H1 (cell line): ENCODE measurements at regions not wholly inside any gene's neighbourhood (a gene's known extent, or its start where the extent isn't known, plus 50 kb on each side); places are given as distances from the start of the nearest gene placed in this dataset.

ENCODE experiments used
- CTCF ChIA-PET: fragments of 300-600 bp; sonication (Branson Sonifier 250); formaldehyde crosslinking; loops from one replicate; lab custom pipeline; 2021; ENCODE audit not compliant: partially characterized antibody; lab: Charles Lee
- POLR2A ChIA-PET: fragments of 300-600 bp; sonication (Branson Sonifier 250); formaldehyde crosslinking; loops from one replicate; lab custom pipeline; 2021; ENCODE audit warnings: inconsistent platforms; ENCODE audit not compliant: partially characterized antibody; lab: Charles Lee
- DNase-seq, 2 experiments: peaks; one replicate each; pipeline versions ENCODE4 v3.0.0 to v3.0.0-alpha.2; 2010 to 2022; ENCODE audit warnings: low spot score in 2 of 2, low read depth in 1 of 2, mixed read lengths in 1 of 2
- FAIRE-seq: peaks from 2 replicates; lab custom pipeline; 2011; peaks lifted over from hg19 to GRCh38; lab: Jason Lieb, UNC
- H2AFZ ChIP-seq: 2 replicates; pipeline ENCODE4 v1.8.1; 2012; ENCODE audit warnings: low read length, inconsistent platforms
- H2AK5ac ChIP-seq: 2 replicates; pipeline ENCODE4 v1.6.1; 2013; ENCODE audit warnings: low read depth, low read length
- H2BK120ac ChIP-seq: replicated peaks from 2 replicates; pipeline ENCODE3; 2013; ENCODE audit warnings: low read depth, low read length, inconsistent platforms
- H2BK12ac ChIP-seq: 2 replicates; pipeline ENCODE4 v1.6.1; 2013; ENCODE audit warnings: low read depth, low read length
- H2BK15ac ChIP-seq: 2 replicates; pipeline ENCODE4 v1.6.1; 2013; ENCODE audit warnings: low read length
- H2BK20ac ChIP-seq: 2 replicates; pipeline ENCODE4 v1.6.1; 2013; ENCODE audit warnings: low read length
- H2BK5ac ChIP-seq: 2 replicates; pipeline ENCODE4 v1.6.1; 2013; ENCODE audit warnings: low read depth, low read length
- H3K14ac ChIP-seq: 2 replicates; pipeline ENCODE4 v1.6.1; 2013; ENCODE audit warnings: inconsistent platforms; ENCODE audit not compliant: insufficient read length
- H3K18ac ChIP-seq: 2 replicates; pipeline ENCODE4 v1.6.1; 2013; ENCODE audit warnings: low read length; ENCODE audit errors: extremely low read depth
- H3K23ac ChIP-seq: 2 replicates; pipeline ENCODE4 v1.6.1; 2013; ENCODE audit warnings: inconsistent platforms; ENCODE audit not compliant: insufficient read length
- H3K23me2 ChIP-seq: 2 replicates; pipeline ENCODE4 v1.6.1; 2013; ENCODE audit warnings: low read depth, low read length
- H3K27ac ChIP-seq: 2 replicates; pipeline ENCODE4 v1.6.1; 2011; ENCODE audit warnings: low read depth, low read length, inconsistent platforms
- H3K27me3 ChIP-seq, 4 experiments: replicated peaks in 1 of 4; 1 replicate in 1 of 4; 2 replicates in 3 of 4; pipeline versions ENCODE4 v1.6.1 to v1.8.1; 2011 to 2013; ENCODE audit warnings: low read length in 3 of 4, mild to moderate bottlenecking in 3 of 4, inconsistent platforms in 2 of 4, mixed read lengths in 2 of 4, moderate library complexity in 1 of 4; ENCODE audit not compliant: control insufficient read depth in 3 of 4, insufficient read depth in 3 of 4; ENCODE audit errors: extremely low read depth in 1 of 4
- H3K36me3 ChIP-seq, 4 experiments: 2 replicates each; pipeline versions ENCODE4 v1.6.1 to v1.8.1; 2011 to 2013; ENCODE audit warnings: mild to moderate bottlenecking in 4 of 4, low read length in 3 of 4, moderate library complexity in 2 of 4, control low read depth in 1 of 4, inconsistent platforms in 1 of 4; ENCODE audit not compliant: insufficient read depth in 4 of 4, control insufficient read depth in 2 of 4
- H3K4ac ChIP-seq: replicated peaks from 2 replicates; pipeline ENCODE3; 2013; ENCODE audit warnings: low read length, low read depth, mixed read lengths, inconsistent platforms; ENCODE audit not compliant: insufficient read length
- H3K4me1 ChIP-seq, 4 experiments: replicated peaks in 1 of 4; 1 replicate in 1 of 4; 2 replicates in 3 of 4; pipeline versions ENCODE4 v1.6.1 to v1.8.1; 2011 to 2013; ENCODE audit warnings: low read length in 3 of 4, inconsistent platforms in 2 of 4, mixed read lengths in 1 of 4; ENCODE audit not compliant: insufficient read depth in 4 of 4, control insufficient read depth in 3 of 4
- H3K4me2 ChIP-seq, 2 experiments: 2 replicates each; pipeline versions ENCODE4 v1.6.1 to v1.8.1; 2011 to 2013; ENCODE audit warnings: low read depth in 2 of 2, low read length in 2 of 2, control low read depth in 1 of 2, inconsistent platforms in 1 of 2, mild to moderate bottlenecking in 1 of 2; ENCODE audit not compliant: insufficient read depth in 1 of 2
- H3K4me3 ChIP-seq, 4 experiments: fragments of 200-600, 300-600 bp in 1 of 4; sonication (generic), shearing (Covaris generic), sonication (Bioruptor Twin) in 1 of 4; 2 replicates each; pipeline versions ENCODE4 v1.5.1 to v1.8.1; 2011 to 2016; ENCODE audit warnings: low read length in 4 of 4, low read depth in 3 of 4, control low read depth in 2 of 4, inconsistent platforms in 2 of 4, mild to moderate bottlenecking in 2 of 4, mixed read lengths in 1 of 4, moderate library complexity in 1 of 4; ENCODE audit not compliant: insufficient read depth in 2 of 4; ENCODE audit errors: extremely low read depth in 1 of 4
- H3K56ac ChIP-seq: replicated peaks from 2 replicates; pipeline ENCODE3; 2013; ENCODE audit warnings: low read depth, mild to moderate bottlenecking, mixed read lengths, low read length, inconsistent platforms; ENCODE audit not compliant: insufficient read length
- H3K79me1 ChIP-seq: 2 replicates; pipeline ENCODE4 v1.6.1; 2013; ENCODE audit warnings: low read depth, low read length, control low read depth
- H3K79me2 ChIP-seq, 2 experiments: 2 replicates each; pipeline versions ENCODE4 v1.6.1 to v1.8.1; 2012 to 2013; ENCODE audit warnings: low read length in 2 of 2, mild to moderate bottlenecking in 2 of 2, inconsistent platforms in 1 of 2; ENCODE audit not compliant: insufficient read depth in 2 of 2, control insufficient read depth in 1 of 2
- H3K9ac ChIP-seq, 4 experiments: replicated peaks in 1 of 4; 1 replicate in 1 of 4; 2 replicates in 3 of 4; pipeline versions ENCODE4 v1.6.1 to v1.8.1; 2011 to 2013; ENCODE audit warnings: low read depth in 3 of 4, low read length in 3 of 4, control low read depth in 2 of 4, mild to moderate bottlenecking in 2 of 4, moderate library complexity in 2 of 4, inconsistent platforms in 1 of 4; ENCODE audit errors: extremely low read depth in 1 of 4
- H3K9me3 ChIP-seq, 2 experiments: 2 replicates each; pipeline versions ENCODE4 v1.6.1 to v1.8.1; 2012 to 2013; ENCODE audit warnings: mild to moderate bottlenecking in 2 of 2, moderate library complexity in 2 of 2, control low read depth in 1 of 2, inconsistent platforms in 1 of 2, low read depth in 1 of 2, low read length in 1 of 2, mixed read lengths in 1 of 2; ENCODE audit not compliant: insufficient read depth in 2 of 2
- H4K20me1 ChIP-seq, 2 experiments: replicated peaks in 1 of 2; 2 replicates each; pipeline versions ENCODE3 to v1.8.1; 2011 to 2013; ENCODE audit warnings: inconsistent platforms in 2 of 2, low read length in 2 of 2, mild to moderate bottlenecking in 1 of 2; ENCODE audit not compliant: insufficient read depth in 2 of 2, control insufficient read depth in 1 of 2
- H4K5ac ChIP-seq: 2 replicates; pipeline ENCODE4 v1.6.1; 2013; ENCODE audit warnings: low read length, low read depth, mixed read lengths, inconsistent platforms; ENCODE audit not compliant: insufficient read length
- H4K8ac ChIP-seq: 2 replicates; pipeline ENCODE4 v1.8.0; 2013; ENCODE audit warnings: mild to moderate bottlenecking, moderate library complexity, low read length, inconsistent platforms; ENCODE audit not compliant: insufficient read depth; ENCODE audit errors: extremely low read depth
- H4K91ac ChIP-seq: replicated peaks from 2 replicates; pipeline ENCODE3; 2013; ENCODE audit warnings: low read length, mixed read lengths, inconsistent platforms; ENCODE audit not compliant: insufficient read length
- JUND ChIP-seq: IDR thresholded peaks from 2 replicates; pipeline ENCODE4 v1.6.1; 2011; ENCODE audit warnings: mild to moderate bottlenecking, improper control_type of control experiment, low read length
- NANOG ChIP-seq: IDR thresholded peaks from 2 replicates; pipeline ENCODE4 v1.6.1; 2011; ENCODE audit warnings: low read length, low read depth, mild to moderate bottlenecking, inconsistent platforms; ENCODE audit not compliant: insufficient read depth, poor library complexity, severe bottlenecking
- POLR2AphosphoS5 ChIP-seq: IDR thresholded peaks from 2 replicates; pipeline ENCODE4 v1.6.1; 2011; ENCODE audit warnings: low read depth, low read length
- SP1 ChIP-seq: IDR thresholded peaks from 2 replicates; pipeline ENCODE4 v1.6.1; 2011; ENCODE audit warnings: low read depth, low read length
- TBP ChIP-seq: IDR thresholded peaks from 2 replicates; pipeline ENCODE4 v1.6.1; 2011; ENCODE audit warnings: low read depth, low read length, improper control_type of control experiment
- ZNF274 ChIP-seq: IDR thresholded peaks from 2 replicates; pipeline ENCODE4 v1.7.0; 2012; ENCODE audit warnings: low read length, borderline replicate concordance; ENCODE audit errors: extremely low read depth
- WGBS, 2 experiments: shearing (Covaris generic) in 1 of 2; methylation state at CpG; one replicate each; pipeline versions ENCODE4 v1.1.6 to v1.1.7; 2013 to 2015; ENCODE audit warnings: low lambda C conversion rate in 2 of 2, mixed read lengths in 2 of 2, inconsistent platforms in 1 of 2, low coverage in 1 of 2, missing lambda C conversion rate in 1 of 2; ENCODE audit not compliant: insufficient replicate concordance in 2 of 2, insufficient coverage in 1 of 2, insufficient read length in 1 of 2; ENCODE audit errors: extremely low coverage in 1 of 2, missing lambda C conversion rate in 1 of 2; 5-methylcytosine and 5-hydroxymethylcytosine counted together

- H3K14ac ChIP-seq, result no peak overlapping the region
- WGBS, 2 experiments, result 92% methylated on average over 2 of the region's 2 CpGs; no CpG with 5 or more reads in 1 of the 2 experiments
- no peak overlapping the region for H2BK20ac ChIP-seq
- no peak overlapping the region for H4K91ac ChIP-seq
- no peak overlapping the region for H2AFZ ChIP-seq
- no peak overlapping the region for H4K5ac ChIP-seq
- no peaks in the 10 kb centered on the region for H3K23me2 ChIP-seq
- no peaks in the 10 kb centered on the region for H4K20me1 ChIP-seq
- CTCF ChIA-PET, result no interaction called here
- no peaks in the 10 kb centered on the region for H3K79me1 ChIP-seq
- no peak overlapping the region for H3K18ac ChIP-seq
- H3K36me3 ChIP-seq, result no peaks in the 10 kb centered on the region
- no peak for FAIRE-seq
- no peak overlapping the region for H2BK15ac ChIP-seq
- H3K4me3 ChIP-seq, result no peak overlapping the region
- H3K79me2 ChIP-seq, result no peaks in the 10 kb centered on the region
- no peak overlapping the region for H2BK12ac ChIP-seq
- TF ChIP-seq NANOG, result no peak
- TF ChIP-seq TBP, result no peak
- TF ChIP-seq JUND, result no peak
- no peak for TF ChIP-seq POLR2AphosphoS5
- TF ChIP-seq SP1, result no peak
- no peak for TF ChIP-seq ZNF274
- no peaks in the 10 kb centered on the region for H3K27me3 ChIP-seq
- H3K9ac ChIP-seq, result no peak overlapping the region
- H3K23ac ChIP-seq, result no peak overlapping the region
- no peaks in the 10 kb centered on the region; a peak in 2 of 7 replicates for H3K4me1 ChIP-seq
- DNase-seq, result no peak
- H3K4ac ChIP-seq, result no peak overlapping the region
- no peak overlapping the region for H4K8ac ChIP-seq
- H2BK120ac ChIP-seq, result no peak overlapping the region
- H3K56ac ChIP-seq, result no peak overlapping the region
- POLR2A ChIA-PET, result no interaction called here
- no peak overlapping the region for H3K4me2 ChIP-seq
- H3K9me3 ChIP-seq, result no peaks in the 10 kb centered on the region; a peak in 1 of 4 replicates
- no peak overlapping the region for H2AK5ac ChIP-seq
- H2BK5ac ChIP-seq, result no peak overlapping the region
- no peak overlapping the region for H3K27ac ChIP-seq
Measured at GRCh38 chr4:55016131-55016530, 109.3 kb downstream of the KDR start.
